Kidney epithelial cell (primary cell): ENCODE measurements at regions not wholly inside any gene's neighbourhood (a gene's known extent, or its start where the extent isn't known, plus 50 kb on each side); places are given as distances from the start of the nearest gene placed in this dataset.

Experiments
- DNase-seq: peaks from one replicate; pipeline ENCODE4 v3.0.0-alpha.2; 2010; ENCODE audit warnings: low read depth
- H3K27me3 ChIP-seq: 2 replicates; pipeline ENCODE4 v1.6.0; 2011; ENCODE audit warnings: low read length; ENCODE audit not compliant: control insufficient read depth, insufficient read depth
- H3K36me3 ChIP-seq: 2 replicates; pipeline ENCODE4 v1.5.1; 2011; ENCODE audit warnings: low read length; ENCODE audit not compliant: control insufficient read depth, insufficient read depth
- H3K4me3 ChIP-seq: 2 replicates; pipeline ENCODE4 v1.5.1; 2011; ENCODE audit warnings: low read depth, mild to moderate bottlenecking, control low read depth, low read length
- CTCF ChIP-seq: IDR thresholded peaks from 2 replicates; pipeline ENCODE4 v1.5.1; 2011; ENCODE audit warnings: mild to moderate bottlenecking, moderate library complexity, low read length, control low read depth, inconsistent platforms; ENCODE audit not compliant: insufficient read depth, poor library complexity, severe bottlenecking

- no peak for DNase-seq
- no peak for TF ChIP-seq CTCF
- H3K27me3 ChIP-seq = no peaks in the 10 kb centered on the region
These were observed 208.2 kb upstream of the ZNF217 start for GRCh38 chr20:53801609-53802370.

GRCh38 chr20:53800883-53801604 lies 207.4 kb upstream of the ZNF217 start:
- H3K36me3 ChIP-seq = no peaks in the 10 kb centered on the region
- no peak overlapping the region for H3K4me3 ChIP-seq
- no peak for DNase-seq
- TF ChIP-seq CTCF = no peak
- no peaks in the 10 kb centered on the region for H3K27me3 ChIP-seq

More at GRCh38 chr20:53801609-53802370, 208.2 kb upstream of the ZNF217 start:
- no peak overlapping the region for H3K4me3 ChIP-seq
- no peaks in the 10 kb centered on the region for H3K36me3 ChIP-seq

- Histone ChIP-seq H3K36me3 (no peaks in the 10 kb centered on the region), H3K4me3 (no peak overlapping the region), H3K27me3 (no peaks in the 10 kb centered on the region)
- no peak for DNase-seq
- no peak for TF ChIP-seq CTCF
These were observed 206.8 kb upstream of the ZNF217 start for GRCh38 chr20:53800418-53800817.

- no peaks in the 10 kb centered on the region for H3K36me3 ChIP-seq
- TF ChIP-seq CTCF = no peak
- no peak for DNase-seq
- H3K27me3 ChIP-seq = no peaks in the 10 kb centered on the region
- H3K4me3 ChIP-seq = no peak overlapping the region
These were observed 203.4 kb upstream of the ZNF217 start for GRCh38 chr20:53797085-53797484.

- no peak for DNase-seq
- H3K4me3 ChIP-seq = no peak overlapping the region
- no peak for TF ChIP-seq CTCF
These were observed 201.5 kb upstream of the ZNF217 start for GRCh38 chr20:53795170-53795569.

More at GRCh38 chr20:53795170-53795569, 201.5 kb upstream of the ZNF217 start:
- no peaks in the 10 kb centered on the region for H3K27me3 ChIP-seq
- H3K36me3 ChIP-seq = no peaks in the 10 kb centered on the region
